Endodermal cell (in vitro differentiated cells): ENCODE measurements at regions not wholly inside any gene's neighbourhood (a gene's known extent, or its start where the extent isn't known, plus 50 kb on each side); places are given as distances from the start of the nearest gene placed in this dataset.

ENCODE experiments used
- DNase-seq: peaks from one replicate; pipeline ENCODE4 v3.0.0-alpha.2; 2017
- H3K27ac ChIP-seq: 2 replicates; pipeline ENCODE4 v1.5.1; 2013; ENCODE audit warnings: mild to moderate bottlenecking, low read depth, low read length, moderate library complexity
- H3K27me3 ChIP-seq: 2 replicates; pipeline ENCODE4 v1.6.1; 2013; ENCODE audit warnings: mild to moderate bottlenecking, low read length, moderate library complexity; ENCODE audit not compliant: insufficient read depth, control insufficient read depth, poor library complexity, severe bottlenecking
- H3K36me3 ChIP-seq: 2 replicates; pipeline ENCODE4 v1.7.0; 2013; ENCODE audit warnings: mild to moderate bottlenecking, low read length, moderate library complexity; ENCODE audit not compliant: control insufficient read depth, insufficient read depth
- H3K4me1 ChIP-seq: one replicate; pipeline ENCODE4 v1.7.0; 2013; ENCODE audit warnings: low read length; ENCODE audit not compliant: control insufficient read depth, insufficient read depth
- H3K4me3 ChIP-seq: 2 replicates; pipeline ENCODE4 v1.5.1; 2013; ENCODE audit warnings: mild to moderate bottlenecking, low read length, moderate library complexity
- H3K9ac ChIP-seq: 2 replicates; pipeline ENCODE4 v1.6.1; 2013; ENCODE audit warnings: mild to moderate bottlenecking, low read length, moderate library complexity; ENCODE audit not compliant: poor library complexity, severe bottlenecking; ENCODE audit errors: extremely low read depth
- H3K9me3 ChIP-seq: 2 replicates; pipeline ENCODE4 v1.6.1; 2013; ENCODE audit warnings: mild to moderate bottlenecking, low read length, moderate library complexity; ENCODE audit not compliant: control insufficient read depth
- H3K27ac Mint-ChIP-seq: 2 replicates; pipeline ENCODE4 v1.8.0; 2020; ENCODE audit warnings: mixed read lengths
- H3K27me3 Mint-ChIP-seq: 2 replicates; pipeline ENCODE4 v1.8.0; 2021; ENCODE audit warnings: mild to moderate bottlenecking, mixed read lengths; ENCODE audit not compliant: insufficient read depth
- H3K36me3 Mint-ChIP-seq: 2 replicates; pipeline ENCODE4 v1.8.0; 2020; ENCODE audit warnings: low read depth, mixed read lengths
- H3K4me1 Mint-ChIP-seq: 2 replicates; pipeline ENCODE4 v1.8.0; 2020; ENCODE audit warnings: mixed read lengths
- H3K4me3 Mint-ChIP-seq: 2 replicates; pipeline ENCODE4 v1.8.0; 2020; ENCODE audit warnings: mild to moderate bottlenecking, moderate library complexity, mixed read lengths
- H3K9me3 Mint-ChIP-seq: 2 replicates; pipeline ENCODE4 v1.8.0; 2020; ENCODE audit warnings: mild to moderate bottlenecking, mixed read lengths
- CTCF ChIP-seq: fragments of 200-600 bp; sonication (generic); conservative IDR thresholded peaks from 2 replicates; pipeline ENCODE4 v1.5.0; 2021; ENCODE audit warnings: antibody characterized with exemption, mild to moderate bottlenecking
- WGBS, 2 experiments: methylation state at CpG; one replicate each; pipeline versions ENCODE4 v1.1.5 to v1.1.7; 2013; ENCODE audit warnings: missing lambda C conversion rate in 2 of 2, mixed read lengths in 1 of 2; ENCODE audit not compliant: insufficient coverage in 1 of 2, insufficient read length in 1 of 2; 5-methylcytosine and 5-hydroxymethylcytosine counted together

DNA sequence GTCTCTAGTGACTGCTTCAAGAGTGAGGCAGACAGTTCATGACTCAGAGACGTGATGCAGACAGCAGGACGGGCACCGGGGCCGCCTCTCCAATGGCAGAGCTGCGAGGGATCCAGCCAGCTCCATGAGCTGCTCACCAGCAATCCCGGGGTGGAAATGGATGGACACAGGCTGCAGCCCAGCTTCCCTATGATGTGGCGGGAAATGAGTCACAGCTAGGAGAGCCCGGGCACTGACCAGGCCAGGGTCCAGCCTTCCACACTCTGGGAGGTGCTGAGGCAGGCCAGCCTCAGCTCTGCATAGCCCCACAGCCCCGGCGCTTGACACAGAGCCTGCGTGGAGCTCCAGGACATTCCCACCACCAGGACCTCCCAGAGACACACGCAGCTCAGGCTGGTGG lies 244.8 kb upstream of the IRX2 start:
- Mint-ChIP-seq H3K27ac (no peak overlapping the region), H3K4me1 (peaks cover 3% of the 10 kb centered on the region), H3K36me3 (no peaks in the 10 kb centered on the region), H3K27me3 (peaks cover 2% of the 10 kb centered on the region), H3K4me3 (no peak overlapping the region), H3K9me3 (no peaks in the 10 kb centered on the region)
- Histone ChIP-seq H3K36me3 (no peaks in the 10 kb centered on the region), H3K4me1 (no peaks in the 10 kb centered on the region), H3K27ac (no peak overlapping the region), H3K9ac (no peak overlapping the region), H3K27me3 (no peaks in the 10 kb centered on the region), H3K4me3 (no peak overlapping the region), H3K9me3 (no peaks in the 10 kb centered on the region)
- no peak for TF ChIP-seq CTCF
- DNase-seq, result no peak
- 91 to 95% methylated on average over 10 to 12 of the region's 12 CpGs for WGBS, 2 experiments

GRCh38 chr5:2995667-2996066 lies 244.2 kb upstream of the IRX2 start:
- Mint-ChIP-seq H3K36me3 (no peaks in the 10 kb centered on the region), H3K9me3 (no peaks in the 10 kb centered on the region)

DNA sequence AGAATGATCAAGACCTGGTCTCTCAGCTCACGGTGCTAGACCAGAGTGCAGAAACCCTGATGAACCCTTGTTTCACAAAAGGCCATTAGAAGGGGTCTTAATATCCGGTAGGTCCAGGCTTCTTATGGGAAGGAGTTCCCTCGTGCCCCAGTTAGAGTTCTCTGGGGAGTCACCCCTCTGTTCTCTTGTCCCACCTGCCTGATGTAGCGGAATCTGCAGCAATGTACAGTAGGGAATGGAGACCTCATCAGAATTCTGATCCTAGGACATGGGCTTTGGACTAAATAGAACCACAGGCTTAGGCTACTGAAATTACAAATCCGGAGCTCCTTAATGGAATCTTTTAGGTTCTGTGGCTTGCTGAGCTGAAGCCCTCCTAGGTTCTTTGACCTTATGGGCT lies 243.6 kb upstream of the IRX2 start:
- TF ChIP-seq CTCF, result no peak
- no peaks in the 10 kb centered on the region for H3K36me3 ChIP-seq
- 94 to 100% methylated on average over 4 to 5 of the region's 5 CpGs for WGBS, 2 experiments
- no peak overlapping the region for H3K4me3 ChIP-seq
- no peak for DNase-seq
- H3K36me3 Mint-ChIP-seq, result no peaks in the 10 kb centered on the region
- H3K4me1 Mint-ChIP-seq, result peaks cover 3% of the 10 kb centered on the region
- H3K9me3 Mint-ChIP-seq, result no peaks in the 10 kb centered on the region
- no peak overlapping the region for H3K27ac ChIP-seq
- no peaks in the 10 kb centered on the region for H3K27me3 ChIP-seq
- no peaks in the 10 kb centered on the region for H3K4me1 ChIP-seq
- no peaks in the 10 kb centered on the region for H3K9me3 ChIP-seq
- peaks cover under 1% of the 10 kb centered on the region for H3K27me3 Mint-ChIP-seq
- no peak overlapping the region for H3K4me3 Mint-ChIP-seq
- H3K27ac Mint-ChIP-seq, result no peak overlapping the region
- H3K9ac ChIP-seq, result no peak overlapping the region

More at GRCh38 chr5:2995667-2996066, 244.2 kb upstream of the IRX2 start:
- no peak overlapping the region for H3K4me3 ChIP-seq
- no peak for TF ChIP-seq CTCF
- 90% methylated on average over 9 of the region's 9 CpGs; no CpG with 5 or more reads in 1 of the 2 experiments for WGBS, 2 experiments
- H3K27me3 ChIP-seq, result no peaks in the 10 kb centered on the region
- Mint-ChIP-seq H3K27me3 (peaks cover 2% of the 10 kb centered on the region), H3K27ac (no peak overlapping the region), H3K4me1 (peaks cover 3% of the 10 kb centered on the region), H3K4me3 (no peak overlapping the region)
- DNase-seq, result no peak
- no peak overlapping the region for H3K9ac ChIP-seq
- no peak overlapping the region for H3K27ac ChIP-seq
- H3K9me3 ChIP-seq, result no peaks in the 10 kb centered on the region
- H3K4me1 ChIP-seq, result no peaks in the 10 kb centered on the region
- no peaks in the 10 kb centered on the region for H3K36me3 ChIP-seq
